GM18520 (cell line): ENCODE measurements at regions not wholly inside any gene's neighbourhood (a gene's known extent, or its start where the extent isn't known, plus 50 kb on each side); places are given as distances from the start of the nearest gene placed in this dataset.

ENCODE experiments used
- ATAC-seq: cut with Tn5 transposase; IDR thresholded peaks from one replicate; pipeline ENCODE4 v1.9.1; 2021; ENCODE audit not compliant: unreplicated experiment

DNA sequence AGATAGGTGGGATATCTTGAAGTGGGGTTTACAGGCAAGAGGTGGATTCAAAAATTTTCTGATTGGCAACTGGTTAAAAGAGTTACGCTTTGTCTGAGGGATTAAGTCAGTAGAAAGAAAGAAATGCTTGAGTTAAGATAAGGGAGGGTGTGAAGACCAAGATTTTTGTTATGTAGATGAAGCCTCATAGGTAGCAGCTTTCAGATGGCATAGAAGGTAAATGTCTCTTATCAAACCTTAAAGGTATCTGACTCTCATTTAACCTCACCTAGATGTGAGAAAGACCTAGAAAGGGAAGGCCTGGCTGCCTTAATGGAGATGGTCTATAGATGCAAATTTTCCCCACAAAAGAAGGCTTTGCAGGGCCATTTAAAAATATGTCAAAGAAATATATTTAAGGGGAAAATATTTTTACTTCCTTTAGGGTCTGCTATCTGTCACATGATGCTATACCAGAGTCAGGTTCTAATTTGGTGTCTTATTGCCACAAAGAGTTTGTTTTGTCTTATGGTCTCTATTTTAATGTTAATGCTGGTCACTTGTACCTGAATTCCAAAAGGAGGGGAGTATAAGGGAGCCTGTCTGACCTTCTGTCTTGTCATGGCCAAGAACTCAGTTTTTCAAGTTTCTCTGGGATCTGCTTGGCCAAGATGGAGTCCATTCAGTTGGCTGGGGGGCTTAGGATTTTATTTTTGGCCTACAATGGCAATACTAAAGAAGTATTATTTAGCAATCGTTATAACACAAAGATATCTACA is 699.1 kb upstream of the AMOT start:
- no peak for ATAC-seq

DNA sequence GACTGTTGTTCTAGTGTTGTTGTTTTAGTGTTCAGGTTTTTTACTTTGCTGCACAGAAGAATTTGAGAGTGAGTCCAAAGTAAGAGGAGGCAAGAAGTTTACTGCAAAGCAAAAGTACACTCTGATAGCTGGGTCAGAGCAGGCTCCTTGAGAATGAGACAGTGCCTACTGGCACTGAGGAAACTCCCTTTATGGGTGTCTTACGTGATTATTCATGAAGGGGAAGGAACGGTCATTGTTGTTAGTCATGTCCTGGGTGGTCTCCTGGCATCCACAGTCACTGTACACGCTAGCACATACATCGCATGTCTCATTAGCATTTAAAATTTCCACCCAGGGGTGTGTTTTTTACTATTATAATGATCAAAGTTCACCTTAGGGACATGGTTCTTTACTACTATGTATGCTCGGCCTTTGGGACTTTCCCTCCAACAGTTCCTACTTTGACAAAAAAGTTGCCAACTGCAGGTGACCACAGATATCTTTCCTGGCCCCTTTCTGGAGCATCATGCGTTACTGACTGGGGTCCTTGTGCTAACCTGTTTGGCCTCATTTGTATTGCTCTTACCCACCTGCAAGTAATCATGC is 688.9 kb upstream of the AMOT start:
- ATAC-seq, result peak; percentile 53

DNA sequence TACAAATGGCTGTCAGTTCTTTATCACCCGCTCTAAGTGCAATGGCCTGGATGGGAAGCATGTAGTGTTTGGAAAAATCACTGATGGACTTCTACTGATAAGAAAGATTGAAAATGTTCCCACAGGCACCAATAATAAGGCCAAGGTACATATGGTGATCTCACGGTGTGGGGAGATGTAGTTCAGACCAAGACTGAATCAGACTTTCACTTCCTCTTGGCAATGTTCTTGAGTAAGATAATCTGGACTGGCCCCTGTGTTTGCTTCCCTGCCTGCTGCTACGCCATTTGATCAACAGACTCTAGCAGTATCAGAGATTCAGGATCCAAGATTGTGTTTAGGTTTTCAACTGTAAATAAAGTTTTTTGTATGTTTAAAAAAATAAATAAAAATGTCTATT is 682.2 kb upstream of the AMOT start:
- ATAC-seq, result peak; percentile 99

DNA sequence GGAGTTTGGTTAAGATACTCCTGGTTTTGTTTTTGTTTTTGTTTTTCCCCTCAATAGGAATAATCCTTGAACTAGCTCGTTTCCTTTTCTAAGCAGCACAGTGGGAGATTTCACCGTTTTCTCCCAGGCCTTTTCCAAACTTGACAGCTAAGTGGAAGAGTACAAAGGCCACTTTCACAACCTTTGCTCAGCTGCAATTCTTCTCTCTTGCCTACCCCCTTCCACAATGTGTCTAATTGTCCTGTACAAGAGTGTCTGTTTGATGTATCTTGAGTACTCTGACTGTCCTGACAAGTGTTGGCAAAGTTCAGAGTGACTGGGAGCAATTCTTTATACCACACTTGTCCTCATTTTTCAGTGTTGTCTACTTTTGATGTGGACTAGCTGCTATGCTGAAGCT is 674.3 kb upstream of the AMOT start:
- ATAC-seq, result no peak

DNA sequence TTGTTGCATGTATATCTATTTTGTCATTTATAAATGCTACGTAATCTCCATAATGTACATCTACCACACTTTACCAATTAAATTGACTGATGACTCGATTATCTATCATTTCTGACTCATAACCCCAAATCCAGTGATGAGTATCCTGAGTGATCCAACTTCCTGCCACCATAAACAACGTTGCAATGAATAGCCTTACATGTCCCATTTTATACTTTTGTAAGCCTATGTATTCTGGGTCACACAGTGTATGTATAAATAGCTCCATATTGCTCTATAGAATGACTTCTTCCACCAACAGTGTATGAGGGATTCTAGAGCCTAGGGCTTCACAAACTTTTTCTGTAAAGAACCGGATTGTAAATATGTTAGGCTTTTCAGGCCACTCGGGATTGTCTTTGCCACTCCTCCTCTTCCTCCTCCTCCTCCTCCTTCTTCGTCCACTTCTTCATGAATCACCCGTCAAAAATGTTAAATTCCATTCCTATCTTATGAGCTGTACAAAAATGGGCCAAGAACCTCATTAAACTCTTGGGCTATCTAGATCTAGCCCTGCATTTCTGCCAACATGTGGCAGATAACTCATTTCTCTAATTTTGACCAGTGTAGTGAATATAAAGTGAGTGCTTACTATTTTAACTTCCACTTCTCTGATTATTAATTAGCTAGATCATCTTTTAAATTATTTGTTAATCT is 672.2 kb upstream of the AMOT start:
- no peak for ATAC-seq

DNA sequence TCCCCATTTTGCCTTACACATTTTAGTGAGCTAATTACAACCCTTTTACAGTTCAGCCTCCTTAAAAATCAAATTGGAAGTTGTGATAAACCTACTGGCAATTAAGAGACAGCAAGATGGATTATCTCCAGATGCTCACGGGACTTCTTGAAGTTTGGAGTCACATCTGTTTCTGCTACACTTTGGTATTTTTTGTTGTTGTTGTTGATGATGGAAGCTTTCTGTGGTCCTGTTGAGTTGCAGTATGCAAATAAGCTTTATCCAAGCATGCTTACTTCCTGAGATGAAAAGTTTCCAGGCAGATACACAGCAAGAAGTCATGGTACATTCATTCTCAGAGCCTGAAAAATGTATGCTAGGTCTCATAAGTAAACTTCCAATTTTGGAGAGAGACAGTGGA is 670.0 kb upstream of the AMOT start:
- ATAC-seq, result no peak

DNA sequence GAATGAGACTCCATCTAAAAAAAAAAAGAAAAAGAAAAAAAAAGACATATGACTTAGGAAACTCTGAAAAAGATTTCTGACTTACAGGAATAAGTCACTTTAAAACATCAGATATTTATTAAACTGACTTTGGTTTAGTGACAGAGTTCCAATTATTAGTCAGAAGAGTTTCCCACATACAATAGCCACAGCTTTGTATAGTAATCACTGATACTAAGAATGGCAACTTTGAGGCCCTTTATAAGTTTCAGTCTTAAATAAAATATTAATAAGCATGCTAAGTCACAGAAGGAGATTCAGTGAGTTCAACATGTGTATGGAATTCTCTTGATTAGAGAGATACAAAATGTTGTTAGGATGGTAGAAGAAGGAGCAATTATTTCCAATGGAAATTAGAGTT is 652.3 kb upstream of the AMOT start:
- no peak for ATAC-seq

DNA sequence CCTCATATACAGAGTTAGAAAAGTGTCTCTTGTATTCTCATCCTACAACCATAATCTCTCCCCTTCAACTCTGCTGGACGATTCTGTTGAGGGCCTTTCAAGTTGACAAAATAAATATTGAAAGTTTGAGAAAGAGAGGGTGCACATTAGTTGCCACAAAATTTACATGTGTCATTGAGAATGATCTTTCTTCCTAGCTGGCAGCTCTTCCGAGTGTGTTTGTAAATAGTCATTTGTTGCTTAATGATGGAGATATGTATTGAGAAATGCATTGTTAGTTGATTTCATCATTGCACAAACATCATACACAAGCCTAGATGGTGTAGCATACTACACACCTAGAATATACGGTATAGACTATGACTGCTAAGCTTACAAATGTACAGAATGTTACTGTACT is 632.8 kb upstream of the AMOT start:
- peak; percentile 70 for ATAC-seq

DNA sequence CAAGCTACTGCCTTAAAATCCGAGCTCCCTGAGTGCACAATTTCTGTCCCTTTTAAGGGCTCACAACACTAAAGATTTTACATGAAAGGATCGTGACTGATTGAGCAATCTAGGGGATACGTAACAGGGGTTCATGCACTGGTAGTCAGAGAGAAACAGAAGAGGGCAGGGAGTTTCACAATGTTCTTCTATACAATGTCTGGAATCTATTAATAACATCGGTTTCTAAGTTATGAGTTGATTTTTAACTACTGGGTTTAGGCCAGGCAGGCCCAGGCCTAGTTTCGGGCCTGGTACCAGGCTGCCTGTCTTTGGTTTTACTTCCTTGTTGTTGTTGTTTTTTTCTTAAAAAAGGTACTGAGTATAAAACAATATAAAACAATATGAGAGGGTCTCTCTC is 632.4 kb upstream of the AMOT start:
- peak; percentile 60 for ATAC-seq

DNA sequence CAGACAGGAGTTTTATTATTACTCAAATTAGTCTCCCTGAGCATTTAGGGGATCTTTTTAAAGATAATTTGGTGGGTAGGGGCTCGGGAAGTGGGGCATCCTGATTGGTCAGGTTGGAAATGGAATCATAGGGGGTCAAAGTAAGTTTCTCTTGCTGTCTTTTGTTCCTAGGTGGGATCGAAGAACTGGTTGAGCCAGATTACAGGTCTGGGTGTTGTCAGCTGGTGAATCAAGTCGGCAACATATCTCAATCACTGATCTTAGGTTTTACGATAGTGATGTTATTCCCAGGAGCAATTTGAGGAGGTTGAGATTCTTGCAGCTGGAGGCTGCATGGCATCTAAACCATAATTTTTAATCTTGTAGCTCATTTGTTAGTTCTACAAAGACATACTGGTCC is 629.5 kb upstream of the AMOT start:
- no peak for ATAC-seq

DNA sequence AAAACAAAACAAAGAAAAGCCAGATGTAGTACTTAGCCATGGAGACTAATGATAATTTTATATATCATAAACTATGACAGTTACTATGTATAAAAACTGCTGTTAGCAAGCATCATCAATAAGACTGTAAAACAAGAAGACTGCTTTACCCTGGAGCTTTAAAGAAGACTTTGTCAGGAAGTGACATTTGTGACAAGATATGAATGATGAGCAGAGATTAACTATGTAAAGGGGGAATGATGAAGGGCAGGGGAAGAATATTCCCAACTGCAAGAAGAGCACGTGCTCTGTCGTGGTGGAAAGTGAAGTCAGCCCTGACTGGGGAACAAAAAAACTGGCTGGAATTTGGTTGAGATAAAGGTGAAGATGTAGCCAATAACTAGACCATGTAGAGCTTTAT is 617.1 kb upstream of the AMOT start:
- ATAC-seq, result no peak

DNA sequence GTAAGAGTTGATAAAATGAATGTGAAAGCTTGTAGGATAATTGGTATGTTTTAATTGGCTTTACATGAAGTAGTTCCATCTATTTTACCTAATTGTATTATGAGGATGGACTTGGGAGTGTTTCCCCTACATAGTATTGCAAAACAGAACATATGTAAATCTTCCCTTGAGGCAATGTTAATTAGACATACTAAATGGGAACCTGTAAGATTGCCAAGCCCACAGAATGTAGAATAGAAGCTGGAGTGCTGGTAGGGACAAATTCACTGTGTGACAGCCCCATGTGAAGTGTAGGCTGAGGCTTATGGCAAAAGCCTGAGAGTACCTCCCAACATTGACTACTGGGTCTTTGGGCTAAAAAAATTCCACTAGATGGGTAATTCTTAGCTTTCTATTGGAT is 615.0 kb upstream of the AMOT start:
- ATAC-seq, result no peak

DNA sequence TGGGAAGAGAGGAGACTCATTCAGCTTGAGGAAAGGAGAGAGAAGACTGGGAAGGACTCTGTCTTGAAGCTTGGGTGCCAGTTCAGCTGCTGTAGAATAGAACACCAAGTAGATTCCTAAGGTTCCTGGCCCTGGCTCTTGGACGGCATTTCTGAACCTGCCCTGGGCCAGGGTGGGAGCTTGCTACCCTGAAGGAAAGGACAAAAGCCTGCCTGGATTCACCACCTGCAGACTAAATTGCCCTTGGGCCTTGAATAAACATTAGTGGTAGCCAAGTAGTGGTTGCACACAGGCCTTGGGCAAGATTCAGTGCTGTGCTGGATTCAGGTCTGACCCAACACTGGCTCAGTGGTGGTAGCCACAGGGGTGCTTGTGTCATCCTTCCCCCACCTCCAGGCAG is 588.4 kb upstream of the AMOT start:
- ATAC-seq, result no peak

DNA sequence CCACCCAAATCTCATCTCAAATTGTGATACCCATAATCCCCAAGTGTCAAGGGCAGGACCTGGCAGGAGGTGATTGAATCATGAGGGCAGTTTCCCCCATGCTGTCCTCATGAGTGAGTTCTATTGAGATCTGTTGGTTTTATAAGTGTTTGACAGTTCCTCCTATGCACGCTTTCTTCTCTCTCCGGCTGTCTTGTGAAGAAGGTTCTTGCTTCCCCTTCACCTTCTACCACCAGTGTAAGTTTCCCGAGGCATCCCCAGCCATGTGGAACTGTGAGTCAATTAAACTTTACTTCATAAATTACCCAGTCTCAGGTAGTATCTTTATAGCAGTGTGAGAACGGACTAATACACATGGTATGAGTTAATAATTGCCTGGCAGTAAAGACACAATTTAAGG is 581.7 kb upstream of the AMOT start:
- ATAC-seq, result no peak

DNA sequence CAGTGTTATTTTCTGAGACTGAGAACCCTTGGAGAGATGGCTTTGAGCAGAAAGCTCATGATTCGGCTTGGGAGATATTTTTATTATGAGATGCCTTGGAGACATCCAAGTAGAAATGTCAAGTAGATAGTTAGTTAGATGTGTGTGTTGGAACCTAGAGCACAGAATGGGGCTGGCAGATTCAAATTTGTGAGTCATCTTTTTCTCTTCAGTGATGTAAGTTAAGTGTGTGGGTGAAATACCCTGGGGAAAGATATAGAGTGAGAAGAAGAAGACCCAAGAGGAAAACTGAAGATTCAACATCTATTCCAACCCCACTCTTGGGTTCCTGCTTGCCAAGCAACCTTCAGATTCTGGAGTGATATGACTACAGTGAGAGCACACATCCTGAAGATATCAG is 580.8 kb upstream of the AMOT start:
- no peak for ATAC-seq

DNA sequence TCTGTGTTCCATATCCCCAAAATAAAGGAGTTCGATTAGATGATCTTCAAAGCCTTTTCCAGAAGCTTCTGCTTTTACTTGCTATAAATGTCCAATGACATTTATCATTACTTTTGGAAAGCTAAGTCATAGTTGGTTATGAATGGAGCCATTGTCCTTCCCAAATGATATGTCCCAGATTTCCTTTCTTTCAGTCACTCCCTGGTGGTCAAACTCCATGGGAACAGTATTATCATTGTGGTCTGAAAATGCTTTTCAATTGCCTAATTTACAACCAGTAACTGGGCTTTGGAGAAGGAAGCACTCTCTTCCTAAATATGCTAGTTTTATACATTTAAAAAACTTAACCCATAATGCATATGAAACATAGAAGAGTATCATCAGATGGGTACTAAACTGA is 571.5 kb upstream of the AMOT start:
- ATAC-seq, result no peak

DNA sequence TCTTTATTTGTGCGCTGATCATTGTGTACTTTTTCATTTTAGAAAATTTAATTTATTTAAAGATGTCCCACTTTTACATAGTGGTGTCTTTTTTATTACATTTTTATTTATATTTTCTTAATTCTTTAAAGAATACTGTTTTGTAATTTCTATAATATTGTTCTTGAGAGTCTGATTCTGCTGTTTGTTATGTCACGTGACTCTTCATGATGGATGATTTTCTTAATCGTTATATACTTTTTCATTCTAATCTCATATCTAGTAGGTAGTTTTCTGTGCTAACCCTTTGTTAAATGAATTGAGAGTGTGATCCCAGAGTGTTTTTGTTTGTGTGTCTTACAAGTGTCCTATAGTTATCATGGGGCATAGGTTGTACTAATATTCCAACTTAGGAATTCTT is 568.2 kb upstream of the AMOT start:
- no peak for ATAC-seq

DNA sequence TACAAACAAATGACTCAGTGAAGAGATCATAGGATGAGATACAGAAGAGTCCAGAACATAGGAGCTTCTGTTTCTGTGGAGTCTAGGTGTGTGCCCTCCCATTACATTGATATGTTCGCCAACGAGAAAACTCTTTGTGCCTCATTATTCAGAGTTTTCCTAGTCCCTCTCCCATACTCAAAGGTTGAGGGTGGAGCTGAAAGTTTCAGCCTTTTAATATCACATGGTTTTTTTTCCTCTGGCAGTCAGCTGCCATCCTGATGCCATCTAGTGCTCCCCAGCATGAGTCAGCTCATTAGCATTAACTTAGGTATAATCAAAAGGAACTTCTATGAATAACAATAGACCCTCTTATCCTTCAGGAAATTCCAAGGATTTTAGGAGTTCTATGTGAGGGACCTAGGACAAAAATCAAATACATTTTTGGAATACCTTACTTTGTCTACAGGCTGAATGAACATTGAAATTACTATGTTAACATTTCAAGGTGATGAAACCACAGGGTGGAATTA is 559.6 kb upstream of the AMOT start:
- ATAC-seq, result no peak

DNA sequence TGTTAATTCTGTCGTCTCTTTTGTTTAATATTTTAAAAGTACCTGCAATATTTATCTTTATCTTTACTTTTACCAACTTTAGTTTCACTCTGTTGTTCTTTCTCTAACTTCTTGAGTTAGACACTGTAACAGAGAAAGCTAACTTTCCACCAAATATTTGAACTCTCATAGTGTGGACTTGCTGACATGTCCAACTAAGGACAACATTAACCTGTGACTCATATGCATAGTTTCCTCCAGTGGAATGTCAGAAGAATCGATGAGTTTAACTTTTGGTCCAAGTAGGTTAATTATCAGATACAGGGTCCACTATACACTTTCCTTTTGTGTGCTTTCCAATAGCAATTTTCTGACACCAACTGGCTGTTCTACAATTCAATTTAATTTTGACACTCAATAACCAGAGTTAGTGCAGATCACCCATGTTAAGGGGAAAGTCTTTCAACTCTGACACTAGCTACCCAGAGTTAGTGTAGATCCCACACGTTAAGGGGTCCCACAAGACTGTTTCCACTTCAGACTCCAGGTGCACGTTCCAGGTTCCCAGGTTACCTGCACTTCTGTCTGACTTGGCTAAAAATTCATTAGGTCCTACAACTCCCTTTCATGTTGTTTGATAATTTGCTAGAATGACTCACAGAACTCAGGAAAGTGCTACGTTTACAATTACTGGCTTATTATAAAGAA is 559.0 kb upstream of the AMOT start:
- no peak for ATAC-seq

DNA sequence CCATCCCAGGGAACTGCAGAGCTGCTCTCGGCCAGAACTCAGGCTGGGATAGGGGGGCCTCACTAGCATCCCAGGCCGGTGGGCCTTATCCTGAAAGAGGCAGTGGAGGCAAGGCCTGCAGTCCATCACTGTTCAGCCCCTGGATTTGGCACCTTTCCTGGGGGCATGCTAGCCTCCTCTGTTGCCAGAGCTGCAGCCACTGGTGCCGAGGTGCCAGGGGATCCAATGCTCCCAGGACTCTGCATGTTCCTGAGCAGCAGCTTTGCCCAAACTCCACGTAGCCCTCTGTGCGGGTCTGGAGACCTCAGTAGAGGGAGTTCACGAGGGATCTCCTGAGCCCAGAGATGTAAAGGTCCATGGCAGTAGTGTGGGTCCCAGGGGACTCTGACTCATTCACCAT is 551.7 kb upstream of the AMOT start:
- no peak for ATAC-seq

DNA sequence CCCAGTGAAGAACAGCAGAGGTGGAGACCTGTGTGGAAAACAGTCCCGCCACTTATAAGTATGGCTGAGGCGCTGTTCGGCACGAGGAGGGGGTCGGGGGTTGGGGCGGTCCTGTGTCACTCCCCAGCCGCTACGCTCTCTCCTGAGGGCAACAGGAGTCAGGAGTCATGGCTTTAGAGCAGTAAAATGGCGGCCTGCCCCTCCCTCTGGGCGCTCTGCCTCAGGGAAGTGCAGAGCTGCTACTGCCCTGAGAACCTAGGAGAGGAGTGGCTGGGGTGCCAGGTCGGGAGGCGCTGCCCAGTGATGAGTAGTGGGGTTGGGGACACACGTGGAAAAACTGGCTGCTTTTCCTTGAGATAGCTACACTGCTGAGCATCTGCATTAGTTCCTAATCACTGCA is 551.2 kb upstream of the AMOT start:
- ATAC-seq, result no peak

DNA sequence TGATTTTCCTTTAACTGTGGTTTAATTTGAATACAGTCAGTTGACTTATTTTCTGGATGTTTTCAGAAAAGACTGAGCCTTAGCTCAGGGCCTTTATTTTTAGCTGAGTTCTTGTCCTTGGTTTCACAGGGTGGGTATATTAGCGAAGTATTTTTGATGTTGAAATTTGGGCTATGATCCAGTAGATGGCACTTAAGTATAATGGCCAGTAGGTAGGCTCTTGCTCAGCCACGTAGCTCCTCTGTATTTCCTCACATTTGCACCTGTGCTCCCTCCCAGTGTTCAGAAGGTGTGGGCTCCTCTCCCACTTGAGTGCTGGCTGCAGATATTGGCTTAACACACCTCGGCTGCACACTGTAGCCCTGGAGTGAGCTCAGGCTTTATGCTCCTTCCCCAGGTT is 549.9 kb upstream of the AMOT start:
- no peak for ATAC-seq
